Type B pancreatic cell (in vitro differentiated cells): ENCODE measurements at regions not wholly inside any gene's neighbourhood (a gene's known extent, or its start where the extent isn't known, plus 50 kb on each side); places are given as distances from the start of the nearest gene placed in this dataset.
"Not testable (repeated sequence)": the region's sequence is repeated elsewhere in the genome, so short reads cannot be mapped to it uniquely, and the experiment has no call there.

Experiments
- DNase-seq: peaks from one replicate; pipeline ENCODE4 v3.0.0; 2021; ENCODE audit warnings: mixed read lengths; ENCODE audit not compliant: unreplicated experiment; ENCODE audit errors: extremely low spot score
- H3K27ac Mint-ChIP-seq: 2 replicates; pipeline ENCODE4 v1.8.0; 2021; ENCODE audit warnings: mild to moderate bottlenecking, mixed read lengths
- H3K27me3 Mint-ChIP-seq: 2 replicates; pipeline ENCODE4 v1.8.0; 2021; ENCODE audit warnings: mixed read lengths
- H3K36me3 Mint-ChIP-seq: 2 replicates; pipeline ENCODE4 v1.8.0; 2021; ENCODE audit warnings: mixed read lengths
- H3K4me1 Mint-ChIP-seq: one replicate; pipeline ENCODE4 v1.8.0; 2021; ENCODE audit warnings: mixed read lengths; ENCODE audit not compliant: unreplicated experiment
- H3K4me3 Mint-ChIP-seq: 2 replicates; pipeline ENCODE4 v1.8.0; 2021; ENCODE audit warnings: mild to moderate bottlenecking, mixed read lengths
- H3K9me3 Mint-ChIP-seq: 2 replicates; pipeline ENCODE4 v1.8.0; 2021; ENCODE audit warnings: mixed read lengths
- TF ChIP-seq, protein P1 (sequence below): fragments of 200-600 bp; sonication (generic); conservative IDR thresholded peaks from 2 replicates; pipeline ENCODE4 v1.5.0; 2021; ENCODE audit warnings: antibody characterized with exemption, mild to moderate bottlenecking

- no peak overlapping the region for H3K4me3 Mint-ChIP-seq
- H3K4me1 Mint-ChIP-seq = no peaks in the 10 kb centered on the region
- H3K27ac Mint-ChIP-seq = no peak overlapping the region
- no peak for DNase-seq
- H3K27me3 Mint-ChIP-seq = peaks cover 3% of the 10 kb centered on the region
- no peaks in the 10 kb centered on the region for H3K9me3 Mint-ChIP-seq
- H3K36me3 Mint-ChIP-seq = no peaks in the 10 kb centered on the region
- TF ChIP-seq, protein P1, sequence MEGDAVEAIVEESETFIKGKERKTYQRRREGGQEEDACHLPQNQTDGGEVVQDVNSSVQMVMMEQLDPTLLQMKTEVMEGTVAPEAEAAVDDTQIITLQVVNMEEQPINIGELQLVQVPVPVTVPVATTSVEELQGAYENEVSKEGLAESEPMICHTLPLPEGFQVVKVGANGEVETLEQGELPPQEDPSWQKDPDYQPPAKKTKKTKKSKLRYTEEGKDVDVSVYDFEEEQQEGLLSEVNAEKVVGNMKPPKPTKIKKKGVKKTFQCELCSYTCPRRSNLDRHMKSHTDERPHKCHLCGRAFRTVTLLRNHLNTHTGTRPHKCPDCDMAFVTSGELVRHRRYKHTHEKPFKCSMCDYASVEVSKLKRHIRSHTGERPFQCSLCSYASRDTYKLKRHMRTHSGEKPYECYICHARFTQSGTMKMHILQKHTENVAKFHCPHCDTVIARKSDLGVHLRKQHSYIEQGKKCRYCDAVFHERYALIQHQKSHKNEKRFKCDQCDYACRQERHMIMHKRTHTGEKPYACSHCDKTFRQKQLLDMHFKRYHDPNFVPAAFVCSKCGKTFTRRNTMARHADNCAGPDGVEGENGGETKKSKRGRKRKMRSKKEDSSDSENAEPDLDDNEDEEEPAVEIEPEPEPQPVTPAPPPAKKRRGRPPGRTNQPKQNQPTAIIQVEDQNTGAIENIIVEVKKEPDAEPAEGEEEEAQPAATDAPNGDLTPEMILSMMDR = no peak
These were observed 141.4 kb downstream of the MMUT start for GRCh38 chr6:49321561-49322072.

- Mint-ChIP-seq H3K4me1 (no peaks in the 10 kb centered on the region), H3K4me3 (no peak overlapping the region), H3K36me3 (no peaks in the 10 kb centered on the region), H3K27ac (no peak overlapping the region), H3K27me3 (peaks cover 4% of the 10 kb centered on the region), H3K9me3 (no peaks in the 10 kb centered on the region)
- TF ChIP-seq, protein P1 = no peak
- DNase-seq = no peak
These were observed 158.0 kb downstream of the MMUT start for GRCh38 chr6:49305010-49305409.

DNA sequence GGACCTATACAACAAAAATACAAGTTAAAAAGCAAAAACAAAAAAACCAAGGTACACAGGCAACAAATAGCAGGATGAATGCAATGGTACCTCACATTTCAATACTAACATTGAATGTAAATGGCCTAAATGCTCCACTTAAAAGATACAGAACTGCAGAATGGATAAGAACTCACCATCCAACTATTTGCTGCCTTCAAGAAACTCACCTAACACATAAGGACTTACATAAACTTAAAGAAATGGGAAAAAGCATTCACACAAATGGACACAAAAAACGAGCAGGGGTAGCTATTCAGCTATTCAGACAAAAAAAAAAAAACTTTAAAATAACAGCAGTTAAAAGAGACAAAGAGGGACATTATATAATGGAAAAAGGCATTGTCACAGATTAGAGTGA, 158.7 kb downstream of the MMUT start:
- H3K27me3 Mint-ChIP-seq, H3K9me3 Mint-ChIP-seq, H3K27ac Mint-ChIP-seq, DNase-seq, H3K4me1 Mint-ChIP-seq, H3K4me3 Mint-ChIP-seq, H3K36me3 Mint-ChIP-seq: not testable (repeated sequence)

DNA sequence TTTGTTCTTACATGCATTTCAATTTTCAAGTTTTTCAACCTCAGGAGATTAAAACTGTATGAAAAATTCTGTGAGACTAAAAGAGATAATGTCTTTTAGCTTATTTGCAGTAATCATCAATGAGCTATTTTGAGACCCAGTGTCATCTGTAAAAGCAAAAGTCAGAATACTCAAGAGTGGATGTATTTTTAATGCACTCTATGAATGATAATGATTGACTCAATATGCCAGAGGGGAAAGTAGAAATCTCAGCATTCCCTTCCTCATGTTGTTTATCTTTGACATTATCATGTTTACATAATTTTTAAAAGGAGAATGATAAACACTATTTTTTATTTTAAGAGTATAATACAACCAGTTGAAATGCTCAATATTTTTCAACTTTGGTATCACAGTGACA, 162.1 kb downstream of the MMUT start:
- H3K36me3 Mint-ChIP-seq = no peaks in the 10 kb centered on the region
- DNase-seq = no peak
- no peaks in the 10 kb centered on the region for H3K4me1 Mint-ChIP-seq
- no peaks in the 10 kb centered on the region for H3K9me3 Mint-ChIP-seq
- H3K27ac Mint-ChIP-seq = no peak overlapping the region
- no peaks in the 10 kb centered on the region for H3K27me3 Mint-ChIP-seq
- no peak overlapping the region for H3K4me3 Mint-ChIP-seq
- TF ChIP-seq, protein P1 = no peak

DNA sequence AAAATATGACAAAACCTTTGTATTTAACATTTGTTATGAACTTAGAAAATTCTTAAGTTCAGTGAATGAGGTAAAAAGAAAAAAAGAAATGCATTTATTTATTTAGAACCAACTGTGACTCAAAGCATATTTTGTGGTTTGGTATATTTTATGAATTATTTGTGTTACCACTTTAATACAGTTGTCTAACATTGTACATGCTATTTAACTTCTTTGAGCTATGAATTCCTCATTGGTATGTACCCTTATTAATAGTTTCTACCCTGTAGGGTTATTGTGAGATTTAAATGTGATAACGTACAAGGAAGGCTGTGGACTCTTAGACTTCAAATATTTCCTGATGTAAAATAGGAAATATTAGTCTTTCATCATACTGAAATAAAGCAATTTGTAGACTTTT, 162.6 kb downstream of the MMUT start:
- Mint-ChIP-seq H3K36me3 (no peaks in the 10 kb centered on the region), H3K9me3 (no peaks in the 10 kb centered on the region), H3K4me1 (no peaks in the 10 kb centered on the region), H3K27me3 (no peaks in the 10 kb centered on the region), H3K4me3 (no peak overlapping the region), H3K27ac (no peak overlapping the region)
- TF ChIP-seq, protein P1 = no peak
- DNase-seq = no peak

DNA sequence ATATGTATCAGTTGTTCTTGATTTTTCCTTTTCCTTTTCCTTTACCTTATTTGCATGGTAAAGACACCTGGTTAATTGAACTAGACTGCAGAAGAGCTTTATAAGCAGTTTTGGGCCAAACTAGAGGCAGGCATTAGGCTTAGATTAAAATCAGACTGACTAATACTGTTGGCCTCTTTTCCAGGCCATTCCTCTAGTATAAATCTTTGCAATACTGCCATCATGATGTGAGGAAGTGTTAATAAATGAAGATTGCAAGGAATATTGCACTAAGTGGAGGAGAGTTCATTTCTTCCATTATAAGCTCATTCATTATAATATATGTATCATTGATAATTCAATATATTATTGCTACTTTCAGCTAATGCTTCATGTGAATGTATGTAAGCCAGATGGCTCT, 163.8 kb downstream of the MMUT start:
- no peak overlapping the region for H3K4me3 Mint-ChIP-seq
- H3K36me3 Mint-ChIP-seq = no peaks in the 10 kb centered on the region
- TF ChIP-seq, protein P1 = no peak
- DNase-seq = no peak
- H3K4me1 Mint-ChIP-seq = no peaks in the 10 kb centered on the region
- H3K27ac Mint-ChIP-seq = no peak overlapping the region
- H3K9me3 Mint-ChIP-seq = no peaks in the 10 kb centered on the region
- H3K27me3 Mint-ChIP-seq = no peaks in the 10 kb centered on the region
